Left lung (tissue), 4 donors: ENCODE measurements at regions not wholly inside any gene's neighbourhood (a gene's known extent, or its start where the extent isn't known, plus 50 kb on each side); places are given as distances from the start of the nearest gene placed in this dataset.

ENCODE experiments used
- ATAC-seq: fragments of 200-7000 bp; cut with Tn5 transposase; one replicate; pipeline ENCODE4 v1.9.1; 2020; ENCODE audit warnings: moderate library complexity
- DNase-seq, 4 donors: peaks; one replicate each; pipeline ENCODE4 v3.0.0-alpha.2; 2013 to 2020
- H3K27ac ChIP-seq, 2 donors: fragments of 200-600 bp; sonication (generic) in 1 of 2; one replicate each; pipeline versions ENCODE4 v1.5.0 to v1.8.0; 2020 to 2021
- H3K27me3 ChIP-seq, 2 donors: fragments of 200-600 bp; sonication (generic) in 1 of 2; one replicate each; pipeline versions ENCODE4 v1.5.0 to v1.8.0; 2020 to 2021
- H3K36me3 ChIP-seq, 2 donors: fragments of 200-600 bp; sonication (generic) in 1 of 2; one replicate each; pipeline versions ENCODE4 v1.5.0 to v1.8.0; 2020 to 2021
- H3K4me1 ChIP-seq, 2 donors: fragments of 200-600 bp; one replicate each; pipeline ENCODE4 v1.8.0; 2021
- H3K4me3 ChIP-seq, 2 donors: fragments of 200-600 bp; sonication (generic) in 1 of 2; one replicate each; pipeline versions ENCODE4 v1.5.0 to v1.8.0; 2020 to 2021; ENCODE audit warnings: mild to moderate bottlenecking in 1 of 2
- H3K9me3 ChIP-seq, 2 donors: fragments of 200-600 bp; sonication (generic) in 1 of 2; one replicate each; pipeline versions ENCODE4 v1.5.0 to v1.8.0; 2020 to 2021
- intact Hi-C, 2 donors: fragments of 100-400 bp; cut with DNase I; formaldehyde crosslinking; loops; one replicate each; pipeline versions ENCODE4 v1.11.2 to v1.14.2; 2022
- TF ChIP-seq, protein P1 (sequence below), 2 donors: fragments of 200-600 bp; sonication (generic) in 1 of 2; IDR thresholded peaks; one replicate each; pipeline versions ENCODE4 v1.5.0 to v1.8.0; 2021; ENCODE audit warnings: antibody characterized with exemption in 2 of 2
- donor health status: DM: no; HTN: yes; CAD: no.
- donor health status: DM: no; HTN: no; CAD: no.

DNA sequence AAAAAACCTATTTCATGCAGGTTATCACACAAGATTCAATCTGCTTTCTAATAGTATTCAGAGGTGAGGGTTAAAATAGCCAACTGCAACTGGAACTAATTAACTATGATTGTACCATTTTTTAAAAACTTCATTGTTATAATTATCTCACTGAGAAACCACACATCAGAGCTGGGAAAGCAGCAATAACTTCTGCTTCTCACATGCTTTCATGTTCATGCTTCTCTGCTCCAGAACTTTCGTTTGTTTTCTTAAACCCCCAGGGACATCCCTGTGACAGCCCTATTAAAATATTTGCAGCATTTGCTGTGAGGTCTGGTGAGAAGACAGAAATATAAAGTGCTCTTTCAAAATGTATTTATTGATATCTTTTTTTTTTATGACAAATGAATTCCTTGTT lies 389.0 kb upstream of the SORCS1 start:
- H3K27ac ChIP-seq: no peak overlapping the region

DNA sequence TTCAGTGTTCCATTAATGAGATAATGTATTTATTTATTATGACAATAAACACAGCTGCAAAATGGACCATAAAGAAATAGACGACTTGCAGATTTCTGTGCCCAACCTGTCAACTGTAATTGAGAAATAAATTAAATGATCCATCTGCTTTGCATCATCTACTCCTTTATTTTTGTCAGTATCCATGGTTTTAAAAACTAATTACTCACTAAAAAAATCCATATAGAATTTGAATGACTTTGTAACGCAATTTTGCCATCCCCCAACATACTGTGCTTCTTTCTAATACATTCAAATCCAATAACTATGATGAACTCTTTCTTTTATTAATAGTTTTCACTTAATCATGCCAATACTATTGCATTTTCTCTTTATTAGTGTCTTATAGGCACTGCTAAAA lies 388.5 kb upstream of the SORCS1 start:
- no peak overlapping the region for H3K4me3 ChIP-seq
- H3K27me3 ChIP-seq: no peaks in the 10 kb centered on the region
- H3K36me3 ChIP-seq: no peaks in the 10 kb centered on the region
- no peak overlapping the region for H3K27ac ChIP-seq
- intact Hi-C loops: no loop called here
- ATAC-seq (no peak), DNase-seq (no peak)
- TF ChIP-seq, protein P1, sequence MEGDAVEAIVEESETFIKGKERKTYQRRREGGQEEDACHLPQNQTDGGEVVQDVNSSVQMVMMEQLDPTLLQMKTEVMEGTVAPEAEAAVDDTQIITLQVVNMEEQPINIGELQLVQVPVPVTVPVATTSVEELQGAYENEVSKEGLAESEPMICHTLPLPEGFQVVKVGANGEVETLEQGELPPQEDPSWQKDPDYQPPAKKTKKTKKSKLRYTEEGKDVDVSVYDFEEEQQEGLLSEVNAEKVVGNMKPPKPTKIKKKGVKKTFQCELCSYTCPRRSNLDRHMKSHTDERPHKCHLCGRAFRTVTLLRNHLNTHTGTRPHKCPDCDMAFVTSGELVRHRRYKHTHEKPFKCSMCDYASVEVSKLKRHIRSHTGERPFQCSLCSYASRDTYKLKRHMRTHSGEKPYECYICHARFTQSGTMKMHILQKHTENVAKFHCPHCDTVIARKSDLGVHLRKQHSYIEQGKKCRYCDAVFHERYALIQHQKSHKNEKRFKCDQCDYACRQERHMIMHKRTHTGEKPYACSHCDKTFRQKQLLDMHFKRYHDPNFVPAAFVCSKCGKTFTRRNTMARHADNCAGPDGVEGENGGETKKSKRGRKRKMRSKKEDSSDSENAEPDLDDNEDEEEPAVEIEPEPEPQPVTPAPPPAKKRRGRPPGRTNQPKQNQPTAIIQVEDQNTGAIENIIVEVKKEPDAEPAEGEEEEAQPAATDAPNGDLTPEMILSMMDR (IDR thresholded peaks at IDR 0.05): no peak
- no peaks in the 10 kb centered on the region for H3K9me3 ChIP-seq
- no peaks in the 10 kb centered on the region for H3K4me1 ChIP-seq

More for the DNA sequence above, 389.0 kb upstream of the SORCS1 start:
- intact Hi-C loops: no loop called here
- no peaks in the 10 kb centered on the region for H3K27me3 ChIP-seq
- H3K4me3 ChIP-seq: no peak overlapping the region
- no peaks in the 10 kb centered on the region for H3K4me1 ChIP-seq
- no peaks in the 10 kb centered on the region for H3K9me3 ChIP-seq
- DNase-seq (no peak), ATAC-seq (no peak)
- no peaks in the 10 kb centered on the region for H3K36me3 ChIP-seq
- TF ChIP-seq, protein P1 (IDR thresholded peaks at IDR 0.05): no peak

DNA sequence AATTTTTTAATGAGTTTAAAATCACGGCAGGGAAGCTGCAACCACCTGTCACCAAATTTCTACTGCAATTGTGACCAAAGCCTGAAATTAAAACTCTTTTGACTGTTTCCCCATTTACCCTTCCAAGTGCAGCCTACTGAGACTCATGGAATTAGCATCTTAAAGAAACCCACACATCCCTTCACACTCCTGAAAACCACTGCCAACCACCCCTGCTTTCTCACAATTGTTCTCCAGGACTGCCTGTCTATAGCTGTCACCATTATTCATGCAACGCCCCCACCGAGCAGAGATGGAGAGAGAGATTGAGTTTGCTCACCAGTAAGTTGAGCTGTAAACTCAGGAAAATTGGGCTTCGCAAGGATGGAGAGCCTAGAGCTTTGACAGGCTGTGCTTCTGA lies 383.8 kb upstream of the SORCS1 start:
- Histone ChIP-seq H3K27ac (no peak overlapping the region), H3K27me3 (no peaks in the 10 kb centered on the region), H3K9me3 (no peaks in the 10 kb centered on the region), H3K4me1 (no peaks in the 10 kb centered on the region), H3K36me3 (no peaks in the 10 kb centered on the region), H3K4me3 (no peak overlapping the region)
- TF ChIP-seq, protein P1 (IDR thresholded peaks at IDR 0.05): no peak
- intact Hi-C loops: no loop called here
- ATAC-seq (no peak), DNase-seq (no peak)

DNA sequence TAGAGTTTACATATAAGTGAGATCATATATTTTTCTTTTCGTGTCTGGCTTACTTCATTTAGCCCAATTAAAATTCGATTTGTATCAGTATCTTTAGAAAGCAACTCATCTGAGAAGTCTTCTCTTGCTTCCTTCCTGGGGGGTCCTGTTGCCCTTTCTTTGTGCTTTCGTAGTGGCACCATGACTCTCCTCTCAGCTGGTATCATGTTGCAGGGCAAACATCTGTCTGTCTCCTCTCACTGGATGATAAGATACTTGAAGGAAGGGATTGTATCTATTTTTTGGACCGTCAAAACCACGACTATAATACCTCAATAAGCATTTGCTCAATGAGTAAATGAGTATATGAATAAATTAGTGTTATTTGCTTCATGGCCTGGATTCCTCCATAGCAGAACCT lies 382.5 kb upstream of the SORCS1 start:
- DNase-seq (no peak), ATAC-seq (no peak)
- Histone ChIP-seq H3K36me3 (no peaks in the 10 kb centered on the region), H3K4me3 (no peak overlapping the region), H3K27me3 (no peaks in the 10 kb centered on the region), H3K4me1 (no peaks in the 10 kb centered on the region), H3K9me3 (no peaks in the 10 kb centered on the region), H3K27ac (no peak overlapping the region)
- intact Hi-C loops: no loop called here
- TF ChIP-seq, protein P1 (IDR thresholded peaks at IDR 0.05): no peak

DNA sequence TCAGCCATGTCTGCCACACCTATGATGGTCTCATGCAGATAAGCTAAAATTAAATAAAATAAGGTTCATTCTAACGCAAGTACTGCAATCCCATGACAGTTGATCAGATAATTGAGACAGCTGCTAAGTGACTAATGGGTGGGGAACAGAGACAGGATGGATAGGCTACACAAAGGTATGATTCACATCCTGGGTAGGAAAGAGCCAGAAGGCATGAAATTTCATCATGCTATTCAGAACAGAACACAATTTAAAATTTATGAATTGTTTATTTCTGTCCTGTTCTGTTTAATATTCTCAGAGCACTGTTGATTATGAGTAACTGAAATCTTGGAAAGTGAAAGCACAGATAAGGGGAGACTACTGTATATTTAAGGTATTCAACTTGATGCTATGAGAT lies 381.8 kb upstream of the SORCS1 start:
- Histone ChIP-seq H3K36me3 (no peaks in the 10 kb centered on the region), H3K9me3 (no peaks in the 10 kb centered on the region), H3K27me3 (no peaks in the 10 kb centered on the region), H3K4me1 (no peaks in the 10 kb centered on the region), H3K4me3 (no peak overlapping the region), H3K27ac (no peak overlapping the region)
- intact Hi-C loops: no loop called here
- DNase-seq: no peak
- TF ChIP-seq, protein P1 (IDR thresholded peaks at IDR 0.05): no peak
- ATAC-seq: no peak
